Breast epithelium (tissue), 3 donors: ENCODE measurements at regions not wholly inside any gene's neighbourhood (a gene's known extent, or its start where the extent isn't known, plus 50 kb on each side); places are given as distances from the start of the nearest gene placed in this dataset.

Experiments used
- POLR2A ChIP-seq: fragments of 450-650 bp; IDR thresholded peaks from one replicate; pipeline ENCODE4 v1.6.1; 2016; ENCODE audit warnings: antibody characterized with exemption, mild to moderate bottlenecking, moderate library complexity
- POLR2AphosphoS5 ChIP-seq, 3 donors: sonication (generic); formaldehyde crosslinking; IDR thresholded peaks; one replicate each; pipeline ENCODE4 v1.6.1; 2017; ENCODE audit warnings: antibody characterized with exemption in 3 of 3
- TF ChIP-seq, protein P1 (sequence below), 3 donors: fragments of 450-650 bp; IDR thresholded peaks; one replicate each; pipeline ENCODE4 v1.5.1; 2016 to 2017; ENCODE audit warnings: antibody characterized with exemption in 3 of 3, mild to moderate bottlenecking in 3 of 3, moderate library complexity in 3 of 3

DNA sequence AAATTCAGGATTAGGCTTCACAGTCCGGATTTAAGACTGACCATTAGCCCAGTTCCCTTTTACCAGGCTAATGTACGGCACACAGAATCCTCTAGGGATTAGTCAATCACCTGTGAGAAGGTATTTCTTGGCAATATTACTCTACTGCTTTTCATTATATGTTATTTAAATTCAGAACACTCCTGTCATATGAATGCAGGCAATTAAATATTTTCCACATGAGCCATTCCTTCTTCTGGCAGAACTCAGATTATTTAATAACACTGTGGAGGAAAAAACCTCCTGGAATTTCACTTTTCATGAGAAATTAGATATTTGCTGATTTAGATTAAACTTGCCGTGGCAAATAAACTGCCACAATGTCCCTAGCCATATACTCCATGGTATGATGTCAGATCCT, 1357.5 kb upstream of the C9orf72 start:
- no peak for TF ChIP-seq POLR2AphosphoS5 (IDR thresholded peaks at IDR 0.05)
- TF ChIP-seq, protein P1, sequence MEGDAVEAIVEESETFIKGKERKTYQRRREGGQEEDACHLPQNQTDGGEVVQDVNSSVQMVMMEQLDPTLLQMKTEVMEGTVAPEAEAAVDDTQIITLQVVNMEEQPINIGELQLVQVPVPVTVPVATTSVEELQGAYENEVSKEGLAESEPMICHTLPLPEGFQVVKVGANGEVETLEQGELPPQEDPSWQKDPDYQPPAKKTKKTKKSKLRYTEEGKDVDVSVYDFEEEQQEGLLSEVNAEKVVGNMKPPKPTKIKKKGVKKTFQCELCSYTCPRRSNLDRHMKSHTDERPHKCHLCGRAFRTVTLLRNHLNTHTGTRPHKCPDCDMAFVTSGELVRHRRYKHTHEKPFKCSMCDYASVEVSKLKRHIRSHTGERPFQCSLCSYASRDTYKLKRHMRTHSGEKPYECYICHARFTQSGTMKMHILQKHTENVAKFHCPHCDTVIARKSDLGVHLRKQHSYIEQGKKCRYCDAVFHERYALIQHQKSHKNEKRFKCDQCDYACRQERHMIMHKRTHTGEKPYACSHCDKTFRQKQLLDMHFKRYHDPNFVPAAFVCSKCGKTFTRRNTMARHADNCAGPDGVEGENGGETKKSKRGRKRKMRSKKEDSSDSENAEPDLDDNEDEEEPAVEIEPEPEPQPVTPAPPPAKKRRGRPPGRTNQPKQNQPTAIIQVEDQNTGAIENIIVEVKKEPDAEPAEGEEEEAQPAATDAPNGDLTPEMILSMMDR (IDR thresholded peaks at IDR 0.05) = no peak
- TF ChIP-seq POLR2A = no peak
